OCI-LY7 (cell line): ENCODE measurements at regions not wholly inside any gene's neighbourhood (a gene's known extent, or its start where the extent isn't known, plus 50 kb on each side); places are given as distances from the start of the nearest gene placed in this dataset.

Experiments
- EZH2phosphoT487 ChIP-seq: fragments of 200-600 bp; sonication (generic); IDR thresholded peaks from 2 replicates; pipeline ENCODE4 v1.6.1; 2018; ENCODE audit warnings: low read depth, borderline replicate concordance, mild to moderate bottlenecking, mixed run types, antibody characterized with exemption, low read length, moderate library complexity, mixed read lengths
- TF ChIP-seq, protein P1 (sequence below): fragments of 200-600 bp; sonication (generic); conservative IDR thresholded peaks from 2 replicates; pipeline ENCODE4 v1.5.1; 2014; ENCODE audit warnings: mild to moderate bottlenecking, antibody characterized with exemption, low read length, moderate library complexity, mixed read lengths

GRCh38 chr6:163738725-163739407, 324.3 kb downstream of the QKI start:
- TF ChIP-seq, protein P1, sequence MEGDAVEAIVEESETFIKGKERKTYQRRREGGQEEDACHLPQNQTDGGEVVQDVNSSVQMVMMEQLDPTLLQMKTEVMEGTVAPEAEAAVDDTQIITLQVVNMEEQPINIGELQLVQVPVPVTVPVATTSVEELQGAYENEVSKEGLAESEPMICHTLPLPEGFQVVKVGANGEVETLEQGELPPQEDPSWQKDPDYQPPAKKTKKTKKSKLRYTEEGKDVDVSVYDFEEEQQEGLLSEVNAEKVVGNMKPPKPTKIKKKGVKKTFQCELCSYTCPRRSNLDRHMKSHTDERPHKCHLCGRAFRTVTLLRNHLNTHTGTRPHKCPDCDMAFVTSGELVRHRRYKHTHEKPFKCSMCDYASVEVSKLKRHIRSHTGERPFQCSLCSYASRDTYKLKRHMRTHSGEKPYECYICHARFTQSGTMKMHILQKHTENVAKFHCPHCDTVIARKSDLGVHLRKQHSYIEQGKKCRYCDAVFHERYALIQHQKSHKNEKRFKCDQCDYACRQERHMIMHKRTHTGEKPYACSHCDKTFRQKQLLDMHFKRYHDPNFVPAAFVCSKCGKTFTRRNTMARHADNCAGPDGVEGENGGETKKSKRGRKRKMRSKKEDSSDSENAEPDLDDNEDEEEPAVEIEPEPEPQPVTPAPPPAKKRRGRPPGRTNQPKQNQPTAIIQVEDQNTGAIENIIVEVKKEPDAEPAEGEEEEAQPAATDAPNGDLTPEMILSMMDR = no peak
- TF ChIP-seq EZH2phosphoT487 = no peak
